Limb (tissue), 2 donors: ENCODE measurements at regions not wholly inside any gene's neighbourhood (a gene's known extent, or its start where the extent isn't known, plus 50 kb on each side); places are given as distances from the start of the nearest gene placed in this dataset.
"Not testable (repeated sequence)": the region's sequence is repeated elsewhere in the genome, so short reads cannot be mapped to it uniquely, and the experiment has no call there.

Source experiments
- DNase-seq, 2 donors: peaks; one replicate each; pipeline ENCODE4 v3.0.0-alpha.2; 2016; ENCODE audit errors: extremely low spot score in 2 of 2

DNA sequence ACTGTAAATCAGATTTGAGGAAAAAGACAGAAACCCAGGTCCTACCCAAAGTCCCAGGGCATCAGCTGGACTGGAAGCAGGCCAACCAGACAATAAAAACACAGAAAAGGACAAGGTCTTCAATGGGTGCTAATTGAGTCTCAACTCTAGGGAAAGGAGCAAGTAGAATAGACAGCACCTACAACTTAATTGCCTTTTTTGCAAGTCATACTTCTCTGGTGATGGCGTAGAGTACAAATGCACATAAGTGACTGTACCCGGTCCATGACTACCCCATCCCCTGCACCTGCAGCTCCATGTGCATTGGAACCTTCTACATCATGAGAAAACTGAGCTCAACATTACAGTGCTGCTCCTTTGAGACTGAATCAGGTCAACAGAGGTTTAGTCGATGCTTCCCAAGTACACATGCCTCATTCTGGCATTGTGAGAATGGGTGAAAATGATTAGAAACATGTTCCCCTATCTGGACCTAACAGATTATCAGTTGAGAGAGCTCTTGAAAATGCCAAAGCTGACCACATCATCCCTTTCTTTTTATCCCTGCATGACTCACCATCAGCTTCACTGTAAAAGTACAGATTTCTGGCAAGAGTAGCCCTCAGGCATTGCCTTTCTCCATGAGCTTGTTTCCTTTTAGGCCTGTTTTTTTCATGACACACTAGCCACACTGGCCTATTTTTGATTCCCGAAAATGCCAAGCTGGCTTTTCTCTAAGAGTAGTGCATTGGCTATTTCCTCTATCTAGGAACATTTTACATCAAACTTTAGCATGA lies 298.3 kb downstream of the HS3ST1 start:
- no peak for DNase-seq

DNA sequence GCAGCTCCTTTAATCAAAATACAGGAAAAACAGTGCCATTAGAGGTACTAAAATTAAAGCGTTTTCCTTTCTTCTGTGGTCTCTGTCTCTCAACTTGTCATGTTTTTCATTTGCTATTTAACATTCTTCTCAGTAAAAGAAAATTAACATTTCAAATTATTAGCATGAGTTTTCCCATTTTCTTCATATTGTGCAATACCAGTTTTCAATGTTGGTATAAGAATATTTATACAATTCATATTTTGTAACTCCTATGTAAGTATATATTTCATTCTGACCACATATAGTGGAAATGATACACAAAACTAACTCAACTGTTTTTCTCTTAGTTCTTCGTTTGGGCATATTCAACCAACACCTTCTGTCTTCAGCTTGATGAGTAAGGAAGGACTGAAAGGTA lies 308.3 kb downstream of the HS3ST1 start:
- DNase-seq = no peak

DNA sequence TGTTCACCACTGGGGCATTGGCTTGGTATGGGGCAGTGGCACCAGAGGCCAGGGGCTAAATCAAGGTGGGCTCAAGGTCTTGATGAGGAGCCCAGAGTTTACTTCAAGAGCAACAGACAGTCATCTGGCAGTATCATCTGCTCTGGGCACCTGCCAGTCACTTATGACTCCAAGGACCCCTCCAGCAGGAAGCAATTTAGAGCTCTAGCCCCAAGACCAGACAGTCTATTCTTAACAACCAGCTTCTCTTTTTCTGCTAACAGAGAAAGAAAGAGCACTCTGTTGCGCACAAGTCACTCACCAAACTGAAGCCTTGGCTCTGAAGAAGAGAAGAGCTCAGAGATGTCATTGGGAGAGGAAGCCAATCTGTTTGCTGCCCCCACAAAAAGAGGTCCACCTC lies 309.2 kb downstream of the HS3ST1 start:
- no peak for DNase-seq

- no peak for DNase-seq
Observed at GRCh38 chr4:11118513-11118912, 310.2 kb downstream of the HS3ST1 start.

- no peak for DNase-seq
Observed at GRCh38 chr4:11116940-11117339, 311.8 kb downstream of the HS3ST1 start.

DNA sequence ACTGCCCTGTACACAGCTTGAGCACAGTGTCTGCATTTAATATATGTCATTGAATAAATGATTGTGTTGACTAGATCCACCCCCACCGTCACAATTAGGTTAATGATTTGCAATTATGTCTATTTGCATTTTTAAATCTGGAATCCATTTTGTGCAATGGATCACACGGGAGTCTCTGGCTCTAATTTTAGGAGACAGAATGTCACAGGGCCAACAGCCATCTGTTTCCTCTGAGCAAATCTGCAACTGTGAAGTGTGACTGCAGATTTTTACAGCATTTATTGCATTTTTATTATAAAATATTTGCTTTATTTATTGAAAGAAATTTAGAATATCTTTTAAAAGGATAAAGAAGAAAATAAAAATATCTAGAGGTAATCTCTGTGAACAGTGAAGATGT lies 316.8 kb downstream of the HS3ST1 start:
- DNase-seq = no peak

GRCh38 chr4:11111370-11111769 lies 317.3 kb downstream of the HS3ST1 start:
- DNase-seq = no peak

GRCh38 chr4:11106759-11107158 lies 321.9 kb downstream of the HS3ST1 start:
- no peak for DNase-seq

- DNase-seq = no peak
Observed at GRCh38 chr4:11106190-11106589, 322.5 kb downstream of the HS3ST1 start.

- DNase-seq = no peak
Observed at GRCh38 chr4:11105715-11106114, 323.0 kb downstream of the HS3ST1 start.

DNA sequence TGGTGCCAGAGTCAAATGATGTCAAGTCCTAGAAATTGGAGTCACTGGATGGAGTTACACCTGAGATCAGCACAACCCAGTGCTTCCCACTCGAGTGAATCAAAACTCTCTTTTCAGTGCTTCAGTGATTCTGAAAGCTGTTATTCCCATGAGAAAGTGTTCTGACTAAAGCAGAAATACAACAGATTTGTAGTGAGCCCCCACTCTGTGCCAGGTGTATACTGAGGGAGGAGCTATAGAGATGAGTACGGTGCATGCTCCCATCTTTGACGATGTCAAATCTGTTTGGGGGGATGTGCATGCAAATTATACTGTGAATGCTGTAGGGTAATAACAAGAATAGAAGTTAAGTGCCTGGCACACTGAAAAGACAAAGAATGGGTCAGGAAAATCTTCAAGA lies 330.2 kb downstream of the HS3ST1 start:
- DNase-seq = no peak

- DNase-seq = no peak
Observed at GRCh38 chr4:11097725-11098124, 331.0 kb downstream of the HS3ST1 start.

DNA sequence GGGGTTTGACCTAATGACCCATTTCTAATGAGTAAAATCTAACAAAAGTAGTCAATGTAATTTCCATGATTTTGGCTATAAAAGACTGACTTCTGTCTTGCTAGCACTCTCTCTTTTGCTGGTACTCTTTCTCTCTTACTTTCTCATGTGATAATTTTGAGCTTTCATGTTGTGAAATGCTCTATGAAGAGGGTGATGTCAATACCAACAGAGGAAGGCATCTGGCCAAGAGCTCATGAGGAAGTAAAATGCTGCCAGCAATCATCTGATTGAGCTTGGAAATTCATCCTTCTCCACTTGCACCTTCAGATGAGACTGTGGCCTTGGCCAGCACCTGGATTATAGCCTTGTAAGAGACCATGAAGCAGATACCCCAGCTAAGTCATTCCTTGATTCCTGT lies 347.7 kb downstream of the HS3ST1 start:
- DNase-seq = no peak

DNA sequence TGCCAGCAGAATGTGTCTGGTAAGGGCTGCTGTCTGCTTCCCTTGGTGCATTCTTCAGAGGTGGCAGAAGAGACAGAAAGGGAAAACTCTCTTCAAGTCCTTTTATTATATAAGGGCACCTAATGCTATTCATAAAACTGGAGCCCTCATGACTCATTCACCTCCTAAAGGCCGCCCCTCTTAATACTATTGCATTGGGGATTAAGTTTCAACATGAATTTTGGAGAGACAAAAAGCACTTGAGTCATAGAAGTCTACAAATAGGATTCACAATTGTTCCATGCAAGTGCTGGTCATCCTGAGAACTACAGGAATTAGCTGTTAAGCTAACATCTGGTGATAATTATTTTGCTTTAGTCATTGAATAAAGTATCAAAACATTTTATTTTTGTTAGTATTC lies 349.5 kb downstream of the HS3ST1 start:
- no peak for DNase-seq

GRCh38 chr4:11074581-11075241 lies 354.0 kb downstream of the HS3ST1 start:
- DNase-seq = no peak

GRCh38 chr4:11073621-11074051 lies 355.1 kb downstream of the HS3ST1 start:
- no peak for DNase-seq

- no peak for DNase-seq
Observed at GRCh38 chr4:11072999-11073398, 355.7 kb downstream of the HS3ST1 start.

DNA sequence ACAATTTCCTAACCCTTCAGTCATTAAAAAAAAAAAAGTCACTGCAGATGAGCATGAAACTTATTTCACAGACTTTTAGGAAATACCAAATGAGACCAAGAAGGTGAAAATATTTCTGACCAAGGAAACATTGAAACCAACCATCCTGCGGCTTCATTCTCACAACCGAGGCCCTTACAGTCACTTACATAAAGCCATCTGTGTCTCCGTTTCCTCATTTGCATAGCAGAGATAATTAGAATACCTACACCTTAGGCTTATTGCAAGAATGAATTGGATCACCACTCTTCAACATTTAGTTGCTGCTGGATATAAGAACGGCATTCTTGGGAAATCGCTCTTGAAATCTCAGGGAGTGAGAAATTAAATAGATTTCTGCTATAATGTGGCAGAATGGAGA lies 356.2 kb downstream of the HS3ST1 start:
- no peak for DNase-seq

DNA sequence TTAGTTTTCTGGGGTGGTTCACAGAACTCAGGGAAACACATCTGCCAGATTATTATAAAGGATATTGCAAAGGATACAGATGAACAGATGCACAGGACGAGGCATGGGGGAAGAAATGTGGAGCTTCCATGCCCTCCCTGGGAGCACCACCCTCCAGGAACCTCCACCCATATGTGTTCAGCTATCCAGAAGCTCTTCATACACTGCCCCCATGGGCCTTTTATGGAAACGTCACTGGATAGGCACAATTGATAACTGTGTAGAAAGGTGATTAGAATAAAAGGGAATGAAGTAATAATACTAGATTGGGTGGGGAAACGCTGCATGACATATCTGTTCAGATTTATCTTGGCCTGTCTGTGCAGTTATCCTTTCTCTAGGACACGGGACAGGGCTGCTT lies 357.9 kb downstream of the HS3ST1 start:
- no peak for DNase-seq

DNA sequence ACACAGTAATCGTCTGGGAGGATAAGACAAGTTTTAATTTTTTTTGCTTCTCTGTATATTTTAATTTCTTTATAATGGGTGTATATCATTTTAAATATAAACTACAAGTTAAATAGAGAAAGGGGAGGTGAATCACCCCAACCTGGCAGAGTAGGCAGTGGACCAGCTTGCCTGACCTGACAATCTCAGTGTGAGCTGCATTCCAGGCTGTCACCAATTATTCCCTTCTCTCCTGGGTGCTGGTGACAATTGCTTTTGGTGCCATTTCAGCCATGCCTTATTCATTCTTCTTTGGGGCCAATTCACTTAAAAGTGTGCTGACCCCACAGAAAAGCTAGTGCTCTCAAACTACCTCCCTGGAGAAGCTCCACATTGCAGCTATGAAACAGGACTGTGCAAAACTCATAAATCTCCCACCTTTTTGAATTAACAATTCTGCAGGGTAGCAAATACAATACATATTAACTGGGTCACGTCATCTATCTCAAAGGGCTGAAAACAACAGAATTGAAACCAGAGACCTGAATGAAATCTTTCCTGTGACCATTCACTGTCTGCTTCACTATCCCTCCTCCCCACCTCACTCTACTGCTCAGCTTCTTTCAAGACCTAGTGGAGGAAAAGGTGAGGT lies 359.0 kb downstream of the HS3ST1 start:
- no peak for DNase-seq

- no peak for DNase-seq
Observed at GRCh38 chr4:11069083-11069482, 359.6 kb downstream of the HS3ST1 start.

- DNase-seq = not testable (repeated sequence)
Observed at GRCh38 chr4:11066584-11066983, 362.1 kb downstream of the HS3ST1 start.

- not testable (repeated sequence) for DNase-seq
Observed at GRCh38 chr4:11060637-11061036, 368.1 kb downstream of the HS3ST1 start.
